SH-SY5Y (cell line): ENCODE measurements at regions not wholly inside any gene's neighbourhood (a gene's known extent, or its start where the extent isn't known, plus 50 kb on each side); places are given as distances from the start of the nearest gene placed in this dataset.

Experiments
- GATA2 ChIP-seq: IDR thresholded peaks from 2 replicates; pipeline ENCODE4 v1.6.1; 2011; ENCODE audit warnings: mild to moderate bottlenecking, low read depth, low read length
- GATA3 ChIP-seq: IDR thresholded peaks from 2 replicates; pipeline ENCODE4 v1.6.1; 2011; ENCODE audit warnings: low read depth, mild to moderate bottlenecking, low read length, moderate library complexity

GRCh38 chr10:128498746-128499145, 372.5 kb upstream of the MKI67 start:
- TF ChIP-seq GATA3 (no peak), GATA2 (no peak)
